ENCODE measurements at regions not wholly inside any gene's neighbourhood (a gene's known extent, or its start where the extent isn't known, plus 50 kb on each side); places are given as distances from the start of the nearest gene placed in this dataset.

- H3K14ac ChIP-seq (ENCODE audit: insufficient read length), result no peak overlapping the region
- CTCF ChIA-PET (ENCODE audit: partially characterized antibody), result no interaction called here
- H2AFZ ChIP-seq (ENCODE audit: low read length), result no peak overlapping the region
- no peak overlapping the region for H2BK20ac ChIP-seq (ENCODE audit: low read length)
- H3K79me1 ChIP-seq (ENCODE audit: low read depth, low read length), result no peaks in the 10 kb centered on the region
- no peak overlapping the region for H3K4me2 ChIP-seq (ENCODE audit: insufficient read depth in 1 of 2, low read depth in 2 of 2, low read length in 2 of 2)
- no peaks in the 10 kb centered on the region for H4K20me1 ChIP-seq (replicated peaks in 1 of 2; ENCODE audit: control insufficient read depth in 1 of 2, insufficient read depth in 2 of 2, low read length in 2 of 2)
- no peak overlapping the region for H3K27ac ChIP-seq (ENCODE audit: low read depth, low read length)
- H2BK12ac ChIP-seq (ENCODE audit: low read depth, low read length), result no peak overlapping the region
- H3K4me3 ChIP-seq (ENCODE audit: extremely low read depth in 1 of 4, insufficient read depth in 2 of 4, low read depth in 3 of 4, low read length in 4 of 4), result no peak overlapping the region
- POLR2A ChIA-PET (ENCODE audit: partially characterized antibody), result no interaction called here
- no peak overlapping the region for H3K9ac ChIP-seq (replicated peaks in 1 of 4; ENCODE audit: extremely low read depth in 1 of 4, low read depth in 3 of 4, low read length in 3 of 4)
- no peak overlapping the region for H3K4ac ChIP-seq (replicated peaks; ENCODE audit: insufficient read length, low read depth, low read length)
- H4K8ac ChIP-seq (ENCODE audit: extremely low read depth, insufficient read depth, low read length), result no peak overlapping the region
- DNase-seq (ENCODE audit: low read depth in 1 of 2, low spot score in 2 of 2) (no peak), FAIRE-seq (no peak)
- H3K36me3 ChIP-seq (ENCODE audit: control insufficient read depth in 2 of 4, insufficient read depth in 4 of 4, low read length in 3 of 4), result no peaks in the 10 kb centered on the region
- no peaks in the 10 kb centered on the region for H3K79me2 ChIP-seq (ENCODE audit: control insufficient read depth in 1 of 2, insufficient read depth in 2 of 2, low read length in 2 of 2)
- H4K91ac ChIP-seq (replicated peaks; ENCODE audit: insufficient read length, low read length), result no peak overlapping the region
- H3K18ac ChIP-seq (ENCODE audit: extremely low read depth, low read length), result no peak overlapping the region
- no peak overlapping the region for H2AK5ac ChIP-seq (ENCODE audit: low read depth, low read length)
- H3K27me3 ChIP-seq (replicated peaks in 1 of 4; ENCODE audit: control insufficient read depth in 3 of 4, extremely low read depth in 1 of 4, insufficient read depth in 3 of 4, low read length in 3 of 4), result no peaks in the 10 kb centered on the region
- no peak overlapping the region for H2BK120ac ChIP-seq (replicated peaks; ENCODE audit: low read depth, low read length)
- H3K23me2 ChIP-seq (ENCODE audit: low read depth, low read length), result no peaks in the 10 kb centered on the region
- no peaks in the 10 kb centered on the region for H3K9me3 ChIP-seq (ENCODE audit: insufficient read depth in 2 of 2, low read depth in 1 of 2, low read length in 1 of 2)
- no peak overlapping the region for H3K56ac ChIP-seq (replicated peaks; ENCODE audit: insufficient read length, low read depth, low read length)
- no peak overlapping the region for H4K5ac ChIP-seq (ENCODE audit: insufficient read length, low read depth, low read length)
- H3K23ac ChIP-seq (ENCODE audit: insufficient read length), result no peak overlapping the region
- H2BK15ac ChIP-seq (ENCODE audit: low read length), result no peak overlapping the region
- no peaks in the 10 kb centered on the region for H3K4me1 ChIP-seq (replicated peaks in 1 of 4; ENCODE audit: control insufficient read depth in 3 of 4, insufficient read depth in 4 of 4, low read length in 3 of 4)
- H2BK5ac ChIP-seq (ENCODE audit: low read depth, low read length), result no peak overlapping the region
- 68% methylated on average over 2 of the region's 2 CpGs; no CpG with 5 or more reads in 1 of the 2 experiments for WGBS, 2 experiments (ENCODE audit: extremely low coverage in 1 of 2, insufficient coverage in 1 of 2, insufficient read length in 1 of 2, insufficient replicate concordance in 2 of 2, low coverage in 1 of 2, low lambda C conversion rate in 2 of 2, missing lambda C conversion rate in 1 of 2)
- no peak for TF ChIP-seq POLR2AphosphoS5 (IDR thresholded peaks at IDR 0.05; ENCODE audit: low read depth, low read length)
Observed at GRCh38 chr12:82574191-82574590, 112.5 kb upstream of the TMTC2 start.
